ENCODE measurements at regions not wholly inside any gene's neighbourhood (a gene's known extent, or its start where the extent isn't known, plus 50 kb on each side); places are given as distances from the start of the nearest gene placed in this dataset.

DNA sequence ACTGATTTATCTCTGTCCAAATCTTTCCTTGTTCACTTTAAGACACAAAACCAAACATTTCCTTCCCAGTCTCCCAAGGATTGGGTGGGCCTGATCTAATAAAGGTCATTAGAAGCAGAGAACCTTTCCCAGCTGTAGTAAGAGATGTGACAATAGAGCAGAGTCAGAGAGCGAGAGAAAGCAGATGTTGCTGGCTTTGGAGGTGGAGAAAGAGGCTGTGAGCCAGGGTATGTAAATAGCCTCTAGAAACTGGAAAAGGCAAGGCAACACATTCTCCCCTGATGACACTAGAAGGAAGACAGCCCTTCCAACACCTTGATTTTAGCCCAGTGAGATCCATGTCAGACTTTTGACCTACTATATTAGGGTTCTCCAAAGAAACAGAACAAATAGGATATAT is 337.5 kb upstream of the CASK start:
- TF ChIP-seq CTCF (conservative IDR thresholded peaks at IDR 0.05; ENCODE audit: low read length) (no peak), EZH2phosphoT487 (IDR thresholded peaks at IDR 0.05; ENCODE audit: borderline replicate concordance) (no peak)

Data from Loucy (cell line).